Stimulated activated effector memory CD8-positive, alpha-beta T cell treated with anti-CD3 and anti-CD28 coated beads, Interleukin-12 subunit alpha, Interleukin-12 subunit beta, amount 100 ng/mL, for 72 hours (primary cell): ENCODE measurements at regions not wholly inside any gene's neighbourhood (a gene's known extent, or its start where the extent isn't known, plus 50 kb on each side); places are given as distances from the start of the nearest gene placed in this dataset.
"Not testable (repeated sequence)": the region's sequence is repeated elsewhere in the genome, so short reads cannot be mapped to it uniquely, and the experiment has no call there.

Source experiments
- ATAC-seq: fragments of 150-1000 bp; cut with Tn5 transposase; 2 replicates; pipeline ENCODE4 v1.10.0; 2021
- DNase-seq, 2 donors: peaks; one replicate each; pipeline ENCODE4 v3.0.0; 2021 to 2022; ENCODE audit warnings: low spot score in 2 of 2
- H3K27ac Mint-ChIP-seq: one replicate; pipeline ENCODE4 v1.8.0; 2022; ENCODE audit warnings: mild to moderate bottlenecking, mixed read lengths
- H3K36me3 Mint-ChIP-seq: one replicate; pipeline ENCODE4 v1.8.0; 2022; ENCODE audit warnings: mild to moderate bottlenecking, mixed read lengths
- H3K4me1 Mint-ChIP-seq: one replicate; pipeline ENCODE4 v1.8.0; 2022; ENCODE audit warnings: mixed read lengths
- H3K4me3 Mint-ChIP-seq: one replicate; pipeline ENCODE4 v1.8.0; 2022; ENCODE audit warnings: mild to moderate bottlenecking, mixed read lengths
- H3K9me3 Mint-ChIP-seq: one replicate; pipeline ENCODE4 v1.8.0; 2022; ENCODE audit warnings: mixed read lengths

GRCh38 chr7:125444864-125445263 lies 515.2 kb upstream of the POT1 start:
- no peak overlapping the region for H3K27ac Mint-ChIP-seq
- no peaks in the 10 kb centered on the region for H3K36me3 Mint-ChIP-seq
- H3K4me3 Mint-ChIP-seq, result no peak overlapping the region
- H3K4me1 Mint-ChIP-seq, result no peaks in the 10 kb centered on the region
- peaks cover 22% of the 10 kb centered on the region for H3K9me3 Mint-ChIP-seq
- DNase-seq, result no peak
- ATAC-seq, result no peak

- no peak overlapping the region for H3K27ac Mint-ChIP-seq
- no peak for DNase-seq
- H3K9me3 Mint-ChIP-seq, result peaks cover 25% of the 10 kb centered on the region
- H3K4me3 Mint-ChIP-seq, result no peak overlapping the region
- ATAC-seq, result no peak
- H3K36me3 Mint-ChIP-seq, result no peaks in the 10 kb centered on the region
- H3K4me1 Mint-ChIP-seq, result no peaks in the 10 kb centered on the region
These were observed 506.6 kb upstream of the POT1 start for GRCh38 chr7:125436220-125436619.

GRCh38 chr7:125431349-125431748 lies 501.7 kb upstream of the POT1 start:
- no peak overlapping the region for H3K4me3 Mint-ChIP-seq
- H3K36me3 Mint-ChIP-seq, result no peaks in the 10 kb centered on the region
- H3K4me1 Mint-ChIP-seq, result no peaks in the 10 kb centered on the region
- H3K9me3 Mint-ChIP-seq, result peaks cover 19% of the 10 kb centered on the region
- no peak overlapping the region for H3K27ac Mint-ChIP-seq
- DNase-seq (no peak), ATAC-seq (no peak)

- H3K9me3 Mint-ChIP-seq, result peaks cover 19% of the 10 kb centered on the region
- H3K4me3 Mint-ChIP-seq, result no peak overlapping the region
- DNase-seq, result no peak
- no peaks in the 10 kb centered on the region for H3K36me3 Mint-ChIP-seq
- H3K4me1 Mint-ChIP-seq, result no peaks in the 10 kb centered on the region
- H3K27ac Mint-ChIP-seq, result no peak overlapping the region
- no peak for ATAC-seq
These were observed 500.4 kb upstream of the POT1 start for GRCh38 chr7:125430013-125430412.

GRCh38 chr7:125427676-125428075 lies 498.1 kb upstream of the POT1 start:
- DNase-seq, result no peak
- Mint-ChIP-seq H3K36me3 (no peaks in the 10 kb centered on the region), H3K4me1 (no peaks in the 10 kb centered on the region), H3K4me3 (no peak overlapping the region), H3K27ac (no peak overlapping the region), H3K9me3 (peaks cover 10% of the 10 kb centered on the region)
- ATAC-seq, result no peak

GRCh38 chr7:125425506-125425905 lies 495.9 kb upstream of the POT1 start:
- Mint-ChIP-seq H3K36me3 (no peaks in the 10 kb centered on the region), H3K27ac (no peak overlapping the region), H3K4me1 (no peaks in the 10 kb centered on the region), H3K4me3 (no peak overlapping the region), H3K9me3 (peaks cover 5% of the 10 kb centered on the region)
- ATAC-seq (no peak), DNase-seq (no peak)

GRCh38 chr7:125424721-125425120 lies 495.1 kb upstream of the POT1 start:
- H3K9me3 Mint-ChIP-seq, result peaks cover 10% of the 10 kb centered on the region
- H3K4me3 Mint-ChIP-seq, result no peak overlapping the region
- DNase-seq (no peak), ATAC-seq (no peak)
- no peak overlapping the region for H3K27ac Mint-ChIP-seq
- no peaks in the 10 kb centered on the region for H3K4me1 Mint-ChIP-seq
- H3K36me3 Mint-ChIP-seq, result no peaks in the 10 kb centered on the region

- H3K4me3 Mint-ChIP-seq, result no peak overlapping the region
- DNase-seq (no peak), ATAC-seq (peak; percentile 75)
- no peak overlapping the region for H3K27ac Mint-ChIP-seq
- H3K4me1 Mint-ChIP-seq, result no peaks in the 10 kb centered on the region
- H3K9me3 Mint-ChIP-seq, result peaks cover 10% of the 10 kb centered on the region
- no peaks in the 10 kb centered on the region for H3K36me3 Mint-ChIP-seq
These were observed 494.0 kb upstream of the POT1 start for GRCh38 chr7:125423458-125424155.

- not testable (repeated sequence) for ATAC-seq, DNase-seq, H3K4me1 Mint-ChIP-seq, H3K27ac Mint-ChIP-seq, H3K36me3 Mint-ChIP-seq, H3K4me3 Mint-ChIP-seq
- H3K9me3 Mint-ChIP-seq, result peaks cover 12% of the 10 kb centered on the region
These were observed 491.8 kb upstream of the POT1 start for GRCh38 chr7:125421407-125421806.

GRCh38 chr7:125412890-125413665 lies 483.5 kb upstream of the POT1 start:
- Mint-ChIP-seq H3K4me3 (no peak overlapping the region), H3K9me3 (peaks cover 23% of the 10 kb centered on the region), H3K4me1 (no peaks in the 10 kb centered on the region), H3K36me3 (no peaks in the 10 kb centered on the region), H3K27ac (no peak overlapping the region)
- ATAC-seq, result no peak
- DNase-seq, result no peak

GRCh38 chr7:125409921-125410320 lies 480.3 kb upstream of the POT1 start:
- H3K27ac Mint-ChIP-seq, result no peak overlapping the region

GRCh38 chr7:125406111-125406510 lies 476.5 kb upstream of the POT1 start:
- Mint-ChIP-seq H3K4me3 (no peak overlapping the region), H3K27ac (no peak overlapping the region), H3K4me1 (no peaks in the 10 kb centered on the region), H3K36me3 (no peaks in the 10 kb centered on the region), H3K9me3 (peaks cover 20% of the 10 kb centered on the region)
- ATAC-seq (no peak), DNase-seq (no peak)

More at GRCh38 chr7:125409921-125410320, 480.3 kb upstream of the POT1 start:
- H3K9me3 Mint-ChIP-seq, result peaks cover 28% of the 10 kb centered on the region
- no peak for ATAC-seq
- no peak for DNase-seq
- H3K4me3 Mint-ChIP-seq, result no peak overlapping the region
- no peaks in the 10 kb centered on the region for H3K4me1 Mint-ChIP-seq
- no peaks in the 10 kb centered on the region for H3K36me3 Mint-ChIP-seq

GRCh38 chr7:125399408-125399807 lies 469.8 kb upstream of the POT1 start:
- ATAC-seq (no peak), DNase-seq (no peak)
- no peaks in the 10 kb centered on the region for H3K4me1 Mint-ChIP-seq
- no peaks in the 10 kb centered on the region for H3K36me3 Mint-ChIP-seq
- no peak overlapping the region for H3K27ac Mint-ChIP-seq
- H3K4me3 Mint-ChIP-seq, result no peak overlapping the region
- peaks cover 16% of the 10 kb centered on the region for H3K9me3 Mint-ChIP-seq

GRCh38 chr7:125396466-125397151 lies 467.0 kb upstream of the POT1 start:
- H3K36me3 Mint-ChIP-seq, result no peaks in the 10 kb centered on the region
- no peak for ATAC-seq
- H3K27ac Mint-ChIP-seq, result no peak overlapping the region
- H3K4me3 Mint-ChIP-seq, result no peak overlapping the region
- peaks cover 13% of the 10 kb centered on the region for H3K9me3 Mint-ChIP-seq
- DNase-seq, result no peak
- H3K4me1 Mint-ChIP-seq, result no peaks in the 10 kb centered on the region

- no peak overlapping the region for H3K4me3 Mint-ChIP-seq
- peaks cover 13% of the 10 kb centered on the region for H3K9me3 Mint-ChIP-seq
- ATAC-seq (no peak), DNase-seq (no peak)
- H3K4me1 Mint-ChIP-seq, result no peaks in the 10 kb centered on the region
- no peak overlapping the region for H3K27ac Mint-ChIP-seq
- H3K36me3 Mint-ChIP-seq, result no peaks in the 10 kb centered on the region
These were observed 462.3 kb upstream of the POT1 start for GRCh38 chr7:125391921-125392320.

GRCh38 chr7:125390981-125391380 lies 461.4 kb upstream of the POT1 start:
- ATAC-seq, result no peak
- Mint-ChIP-seq H3K4me3 (no peak overlapping the region), H3K4me1 (no peaks in the 10 kb centered on the region), H3K9me3 (peaks cover 13% of the 10 kb centered on the region), H3K36me3 (no peaks in the 10 kb centered on the region), H3K27ac (no peak overlapping the region)
- no peak for DNase-seq
